GM12878 (cell line): ENCODE measurements at regions not wholly inside any gene's neighbourhood (a gene's known extent, or its start where the extent isn't known, plus 50 kb on each side); places are given as distances from the start of the nearest gene placed in this dataset.

Experiments used
- ATAC-seq: fragments of 200-7000 bp; cut with Tn5 transposase; 3 replicates; pipeline ENCODE4 v1.9.1; 2020; ENCODE audit warnings: mild to moderate bottlenecking, moderate library complexity
- BruUV-seq: library from RNA; stranded (reverse); fragments of 400-500 nt; replicated peaks from 2 replicates; lab custom pipeline; 2021; lab: Mats Ljungman, UMichigan
- CTCF ChIA-PET: fragments of 300-600 bp; sonication (Branson Sonifier 250); formaldehyde crosslinking; extraction: SDS; loops from one replicate; lab custom pipeline; 2021; ENCODE audit warnings: inconsistent platforms; lab: Yijun Ruan, JAX
- POLR2A ChIA-PET: fragments of 350-600 bp; formaldehyde crosslinking; extraction: SDS; loops from one replicate; lab custom pipeline; 2021; ENCODE audit warnings: inconsistent platforms; lab: Charles Lee
- RAD21 ChIA-PET: fragments of 300-600 bp; sonication (Branson Sonifier 250); formaldehyde crosslinking; loops from one replicate; lab custom pipeline; 2023; ENCODE audit warnings: antibody characterized with exemption; ENCODE audit not compliant: unreplicated experiment; lab: Charles Lee
- SMC1A ChIA-PET: fragments of 300-600 bp; sonication (Branson Sonifier 250); formaldehyde crosslinking; loops from one replicate; lab custom pipeline; 2023; ENCODE audit not compliant: unreplicated experiment, uncharacterized antibody; lab: Charles Lee
- DNase-seq: peaks from one replicate; pipeline ENCODE4 v3.0.0-alpha.2; 2011; ENCODE audit warnings: low read depth, low spot score
- FAIRE-seq: peaks from 3 replicates; lab custom pipeline; 2011; peaks lifted over from hg19 to GRCh38; lab: Jason Lieb, UNC
- H2AFZ ChIP-seq: 2 replicates; pipeline ENCODE4 v1.6.0; 2011; ENCODE audit warnings: low read depth, low read length, control low read depth; ENCODE audit not compliant: control insufficient read depth
- H3K27ac ChIP-seq: 2 replicates; pipeline ENCODE4 v1.5.1; 2011; ENCODE audit warnings: control low read depth; ENCODE audit not compliant: control insufficient read depth, insufficient read depth
- H3K27me3 ChIP-seq, 2 experiments: replicated peaks in 1 of 2; 2 replicates each; pipeline versions ENCODE4 v1.6.0 to v1.6.1; 2011; ENCODE audit warnings: low read length in 1 of 2; ENCODE audit not compliant: control insufficient read depth in 2 of 2, insufficient read depth in 2 of 2
- H3K36me3 ChIP-seq, 2 experiments: 2 replicates each; pipeline ENCODE4 v1.5.1; 2011; ENCODE audit warnings: low read length in 1 of 2; ENCODE audit not compliant: control insufficient read depth in 2 of 2, insufficient read depth in 2 of 2
- H3K4me1 ChIP-seq: 2 replicates; pipeline ENCODE4 v1.6.1; 2011; ENCODE audit warnings: mild to moderate bottlenecking, low read length, moderate library complexity, mixed read lengths; ENCODE audit not compliant: control insufficient read depth, insufficient read depth
- H3K4me2 ChIP-seq: 2 replicates; pipeline ENCODE4 v1.6.0; 2011; ENCODE audit warnings: control low read depth; ENCODE audit not compliant: control insufficient read depth, insufficient read depth
- H3K4me3 ChIP-seq: fragments of 200-600 bp; sonication (generic); 2 replicates; pipeline ENCODE4 v1.5.1; 2016
- H3K79me2 ChIP-seq: 2 replicates; pipeline ENCODE4 v1.6.0; 2011; ENCODE audit warnings: low read length; ENCODE audit not compliant: control insufficient read depth, insufficient read depth
- H3K9ac ChIP-seq: 2 replicates; pipeline ENCODE4 v1.8.0; 2011; ENCODE audit warnings: low read length, control low read depth, mixed read lengths; ENCODE audit not compliant: control insufficient read depth, insufficient read depth
- H3K9me3 ChIP-seq: replicated peaks from 3 replicates; pipeline ENCODE4 v1.5.1; 2011; ENCODE audit warnings: mild to moderate bottlenecking, low read length; ENCODE audit not compliant: control insufficient read depth, insufficient read depth
- H4K20me1 ChIP-seq: 2 replicates; pipeline ENCODE4 v1.6.0; 2011; ENCODE audit not compliant: control insufficient read depth, insufficient read depth
- LARP7 ChIP-seq: fragments of 450-650 bp; IDR thresholded peaks from 2 replicates; pipeline ENCODE4 v1.6.1; 2017; ENCODE audit warnings: mild to moderate bottlenecking
- POLR2AphosphoS5 ChIP-seq: IDR thresholded peaks from 2 replicates; pipeline ENCODE4 v1.6.1; 2011; ENCODE audit warnings: mild to moderate bottlenecking, low read length, inconsistent platforms
- RAD51 ChIP-seq: fragments of 450-650 bp; IDR thresholded peaks from 2 replicates; pipeline ENCODE4 v1.6.1; 2016; ENCODE audit warnings: moderate library complexity, mild to moderate bottlenecking, inconsistent platforms
- RCOR1 ChIP-seq: conservative IDR thresholded peaks from 2 replicates; pipeline ENCODE4 v1.6.1; 2012; ENCODE audit warnings: low read depth, low read length, improper control_type of control experiment
- TARDBP ChIP-seq: IDR thresholded peaks from 2 replicates; pipeline ENCODE4 v1.6.1; 2016; ENCODE audit warnings: borderline replicate concordance
- YY1 ChIP-seq: IDR thresholded peaks from 2 replicates; pipeline ENCODE4 v1.6.1; 2011; ENCODE audit warnings: low read depth, mild to moderate bottlenecking, low read length
- WGBS: methylation state at CpG from one replicate; pipeline ENCODE4 v1.1.6; 2016; ENCODE audit warnings: low lambda C conversion rate; ENCODE audit not compliant: insufficient replicate concordance, insufficient coverage; ENCODE audit errors: missing lambda C conversion rate; 5-methylcytosine and 5-hydroxymethylcytosine counted together
- in situ Hi-C: fragments of 300-500 bp; cut with MboI; formaldehyde crosslinking; loops from 9 replicates; pipeline ENCODE4 v1.14.3; 2018; ENCODE audit warnings: mixed read lengths
- intact Hi-C: fragments of 100-400 bp; cut with micrococcal nuclease; formaldehyde crosslinking; loops from one replicate; pipeline ENCODE4 v1.14.2; 2022; ENCODE audit not compliant: unreplicated experiment
- TF ChIP-seq, protein P1 (sequence below): IDR thresholded peaks from 2 replicates; pipeline ENCODE4 v1.6.1; 2011; ENCODE audit warnings: low read depth, mild to moderate bottlenecking, low read length, moderate library complexity, borderline replicate concordance; ENCODE audit errors: extremely low read depth
- TF ChIP-seq, protein P2 (sequence below): IDR thresholded peaks from 2 replicates; pipeline ENCODE4 v1.6.1; 2012; ENCODE audit warnings: low read depth, low read length, improper control_type of control experiment

DNA sequence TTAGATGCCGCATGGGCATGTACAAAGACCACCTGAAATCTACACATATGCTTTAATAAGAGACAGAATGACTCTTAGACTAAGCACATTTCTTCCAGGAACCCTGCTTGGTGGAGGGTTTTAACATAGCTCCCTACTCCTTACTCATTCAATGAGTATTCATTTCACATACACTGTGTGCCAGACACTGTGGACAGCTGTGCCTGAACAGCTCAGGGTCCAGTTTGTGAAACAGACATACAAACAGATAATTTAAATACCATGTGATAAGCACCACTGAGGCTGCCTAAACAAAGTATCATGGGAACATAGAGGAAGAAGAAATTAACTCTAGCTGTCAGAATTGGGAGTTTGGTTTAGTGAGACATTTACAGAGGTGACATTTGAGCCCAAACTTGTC is 65.2 kb upstream of the ITPRID1 start:
- no TSS peak for BruUV-seq
- Histone ChIP-seq H3K4me2 (no peak overlapping the region), H3K9me3 (no peaks in the 10 kb centered on the region), H3K27me3 (0 out of 4 replicates have a peak, but pooled peaks cover 0 to 3% of the 10 kb centered on the region in 2 experiments), H3K36me3 (no peaks in the 10 kb centered on the region), H2AFZ (no peak overlapping the region), H3K9ac (no peak overlapping the region), H3K79me2 (no peaks in the 10 kb centered on the region), H3K4me1 (no peaks in the 10 kb centered on the region), H3K4me3 (no peak overlapping the region), H4K20me1 (no peaks in the 10 kb centered on the region), H3K27ac (no peak overlapping the region)
- CTCF ChIA-PET: interaction anchor here (0.9 to 1.1 kb wide), 4 partner anchors 35 to 286 kb away, joined by 3 read pairs; no protein-coding TSS in a partner anchor
- RAD21 ChIA-PET: no interaction called here
- intact Hi-C loops (no loop called here), in situ Hi-C loops (no loop called here)
- POLR2A ChIA-PET: no interaction called here
- DNase-seq (no peak), ATAC-seq (no peak), FAIRE-seq (no peak)
- TF ChIP-seq POLR2AphosphoS5 (no peak), YY1 (no peak), RCOR1 (no peak), TARDBP (no peak), LARP7 (no peak), RAD51 (no peak)
- TF ChIP-seq, protein P1, sequence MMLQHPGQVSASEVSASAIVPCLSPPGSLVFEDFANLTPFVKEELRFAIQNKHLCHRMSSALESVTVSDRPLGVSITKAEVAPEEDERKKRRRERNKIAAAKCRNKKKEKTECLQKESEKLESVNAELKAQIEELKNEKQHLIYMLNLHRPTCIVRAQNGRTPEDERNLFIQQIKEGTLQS: no peak
- TF ChIP-seq, protein P2, sequence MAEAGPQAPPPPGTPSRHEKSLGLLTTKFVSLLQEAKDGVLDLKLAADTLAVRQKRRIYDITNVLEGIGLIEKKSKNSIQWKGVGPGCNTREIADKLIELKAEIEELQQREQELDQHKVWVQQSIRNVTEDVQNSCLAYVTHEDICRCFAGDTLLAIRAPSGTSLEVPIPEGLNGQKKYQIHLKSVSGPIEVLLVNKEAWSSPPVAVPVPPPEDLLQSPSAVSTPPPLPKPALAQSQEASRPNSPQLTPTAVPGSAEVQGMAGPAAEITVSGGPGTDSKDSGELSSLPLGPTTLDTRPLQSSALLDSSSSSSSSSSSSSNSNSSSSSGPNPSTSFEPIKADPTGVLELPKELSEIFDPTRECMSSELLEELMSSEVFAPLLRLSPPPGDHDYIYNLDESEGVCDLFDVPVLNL: no peak
- SMC1A ChIA-PET: interaction anchor here (1.4 kb wide), 2 partner anchors 8 kb away, joined by 4 read pairs; no protein-coding TSS in a partner anchor
- 32% methylated on average over 1 of the region's 1 CpG for WGBS
